HG02840 (cell line): ENCODE measurements at regions not wholly inside any gene's neighbourhood (a gene's known extent, or its start where the extent isn't known, plus 50 kb on each side); places are given as distances from the start of the nearest gene placed in this dataset.

Experiments used
- ATAC-seq: cut with Tn5 transposase; IDR thresholded peaks from one replicate; pipeline ENCODE4 v1.9.1; 2021; ENCODE audit warnings: mild to moderate bottlenecking, moderate library complexity, moderate number of reproducible peaks; ENCODE audit not compliant: unreplicated experiment, low FRiP score

- ATAC-seq: no peak
These were observed 325.9 kb upstream of the SORCS1 start for GRCh38 chr10:107490389-107490788.

DNA sequence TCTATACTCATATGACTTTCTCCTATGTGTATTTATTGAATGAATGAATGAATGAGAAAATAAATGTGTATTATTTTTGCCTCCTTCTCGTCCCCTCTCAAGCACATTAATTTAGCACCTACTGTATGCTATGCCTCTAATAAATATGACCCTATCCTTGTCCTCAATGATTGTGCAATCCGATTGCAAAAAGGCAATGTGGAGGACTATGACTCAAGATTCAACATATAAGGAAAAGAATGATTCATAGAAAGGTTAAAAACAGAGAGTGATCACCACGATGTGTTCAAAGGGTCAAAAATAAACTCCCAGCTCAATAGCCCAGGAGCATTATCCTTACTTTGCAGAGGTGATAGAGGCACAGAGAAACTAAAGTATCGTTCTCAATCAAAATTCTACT, 322.8 kb upstream of the SORCS1 start:
- ATAC-seq: no peak

DNA sequence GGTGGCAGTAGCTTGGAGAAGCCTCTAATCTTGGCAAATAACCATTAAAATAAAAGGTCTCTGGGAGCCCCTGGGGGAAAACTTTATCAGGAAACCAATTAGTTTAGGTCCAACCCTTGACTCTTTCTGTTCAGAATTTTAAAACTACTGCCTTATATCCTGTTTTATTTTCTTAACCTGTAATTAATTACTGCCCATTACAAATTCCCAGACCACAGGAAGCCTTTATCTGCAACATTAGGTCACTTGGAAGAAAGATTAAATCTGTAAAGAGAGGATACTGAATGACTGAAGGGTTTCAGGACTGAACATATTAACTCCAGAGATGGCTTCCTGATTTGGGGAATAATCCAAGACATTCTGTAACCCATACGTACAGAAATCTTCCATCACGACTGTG, 320.5 kb upstream of the SORCS1 start:
- ATAC-seq: no peak

DNA sequence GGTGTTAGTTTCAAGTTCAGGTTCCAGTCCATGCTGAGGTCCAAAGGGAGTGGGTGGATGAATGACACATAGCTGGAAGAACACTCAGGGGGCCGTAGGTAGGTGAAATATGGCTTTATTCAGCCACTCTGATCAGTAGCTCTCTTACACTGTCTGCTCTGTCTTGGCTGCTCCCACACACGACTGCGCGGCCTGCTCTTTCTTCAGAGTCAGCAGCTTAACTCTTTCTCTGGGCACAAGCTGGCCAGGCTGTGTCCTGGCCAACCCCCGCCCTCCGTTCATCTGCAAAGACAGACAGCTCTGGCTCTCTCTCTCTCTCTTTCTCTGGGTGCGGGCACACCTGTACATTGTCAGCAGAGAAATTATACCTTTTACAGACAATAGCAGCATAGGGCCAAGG, 317.4 kb upstream of the SORCS1 start:
- no peak for ATAC-seq

- ATAC-seq: no peak
These were observed 316.7 kb upstream of the SORCS1 start for GRCh38 chr10:107481224-107481623.

DNA sequence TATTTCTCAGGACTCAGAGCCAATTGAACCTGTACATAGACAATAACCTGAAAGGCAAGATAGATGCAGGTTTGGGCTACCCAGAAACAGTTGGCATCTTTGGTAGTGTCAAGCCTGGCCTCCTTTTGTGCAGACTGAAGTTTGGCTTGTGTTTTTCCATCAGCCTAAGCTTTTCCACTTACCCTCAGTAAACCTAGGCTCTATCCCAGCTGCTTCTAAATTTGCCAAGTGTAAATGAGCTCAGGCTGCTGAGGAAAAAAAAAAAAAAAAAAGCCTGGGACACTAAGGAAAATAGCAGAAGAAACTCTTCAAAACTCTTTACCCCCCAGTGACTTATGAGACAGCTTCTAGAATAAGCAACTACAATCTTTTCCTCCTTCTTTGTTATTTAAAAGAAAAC, 316.3 kb upstream of the SORCS1 start:
- ATAC-seq: no peak

- no peak for ATAC-seq
These were observed 312.8 kb upstream of the SORCS1 start for GRCh38 chr10:107477266-107477665.

DNA sequence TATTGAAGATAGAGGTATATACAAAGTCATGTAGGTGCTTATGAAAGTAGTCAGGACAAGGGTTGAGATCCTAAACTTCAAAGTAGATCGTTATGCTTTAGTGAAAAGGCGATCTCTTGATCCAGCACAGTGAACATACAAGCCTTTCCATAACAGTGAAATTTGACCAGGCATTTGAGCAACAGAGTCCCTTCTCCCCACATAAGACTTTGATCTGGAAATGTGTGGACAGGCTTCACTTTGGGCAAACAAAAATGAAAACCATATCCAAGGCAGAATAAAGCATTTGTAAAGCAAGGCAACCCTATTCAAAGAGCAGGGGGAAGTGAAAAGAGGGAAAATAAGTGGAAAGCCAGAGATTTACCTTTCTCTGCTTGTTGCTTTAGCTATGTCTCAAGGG, 311.9 kb upstream of the SORCS1 start:
- ATAC-seq: no peak

DNA sequence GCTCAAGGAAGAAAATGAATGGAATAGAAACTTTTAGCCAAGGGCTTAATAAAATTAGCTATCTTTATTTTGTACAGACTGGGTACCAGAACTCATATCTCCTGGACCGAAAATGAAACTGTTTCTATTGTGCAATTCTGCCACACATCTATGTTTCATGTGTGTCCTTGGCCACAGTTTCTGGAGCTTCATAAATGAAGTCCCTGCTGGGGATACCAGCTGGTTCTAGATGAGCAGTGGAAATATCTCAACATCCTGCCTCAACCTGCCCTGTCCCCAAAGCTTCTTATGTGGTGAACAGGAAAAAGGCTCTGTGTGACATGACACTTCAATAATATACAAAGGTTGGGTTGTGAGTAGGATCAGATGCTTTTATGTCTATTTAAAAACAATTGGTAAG, 310.1 kb upstream of the SORCS1 start:
- ATAC-seq: no peak

- ATAC-seq: no peak
These were observed 308.7 kb upstream of the SORCS1 start for GRCh38 chr10:107473225-107473624.

- no peak for ATAC-seq
These were observed 307.4 kb upstream of the SORCS1 start for GRCh38 chr10:107471911-107472310.

DNA sequence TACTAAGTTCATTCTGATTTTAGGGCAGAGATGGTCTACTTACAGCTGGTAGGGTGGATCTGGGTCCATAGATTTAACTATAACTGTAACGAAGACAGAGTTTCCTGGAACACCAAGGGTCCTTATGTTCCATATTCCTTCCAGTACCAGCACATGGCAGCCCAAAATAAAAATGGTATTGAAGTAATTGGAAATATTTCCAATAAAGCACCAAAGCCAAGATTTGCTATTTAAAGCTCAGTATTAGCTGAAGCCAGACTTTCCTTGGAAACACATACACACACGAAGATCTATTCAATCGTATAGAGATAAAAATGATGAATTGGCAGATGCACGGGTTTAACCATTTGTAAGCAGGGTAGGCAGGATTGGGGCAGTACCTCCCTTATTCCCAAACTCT, 289.1 kb upstream of the SORCS1 start:
- no peak for ATAC-seq

GRCh38 chr10:107451047-107451446, 286.5 kb upstream of the SORCS1 start:
- no peak for ATAC-seq

DNA sequence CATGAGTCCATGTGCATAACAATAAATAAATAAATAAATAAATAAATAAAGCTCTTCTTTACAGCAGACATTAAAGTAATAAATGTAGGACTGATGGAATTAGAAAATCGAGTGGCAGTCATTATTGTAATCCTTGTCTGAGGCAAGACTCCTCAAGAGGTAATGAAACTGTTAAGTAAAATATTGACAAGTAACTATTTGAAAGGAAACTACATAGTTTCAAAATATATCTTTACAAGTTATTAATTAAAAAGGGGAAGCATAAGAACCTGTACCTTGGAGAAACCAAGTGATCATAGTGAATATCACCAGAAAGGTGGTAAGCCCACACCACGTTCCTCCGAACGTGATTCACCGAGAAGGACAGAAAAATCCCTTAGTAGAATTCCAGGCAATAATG, 285.6 kb upstream of the SORCS1 start:
- ATAC-seq: no peak

GRCh38 chr10:107444443-107444842, 279.9 kb upstream of the SORCS1 start:
- ATAC-seq: no peak

DNA sequence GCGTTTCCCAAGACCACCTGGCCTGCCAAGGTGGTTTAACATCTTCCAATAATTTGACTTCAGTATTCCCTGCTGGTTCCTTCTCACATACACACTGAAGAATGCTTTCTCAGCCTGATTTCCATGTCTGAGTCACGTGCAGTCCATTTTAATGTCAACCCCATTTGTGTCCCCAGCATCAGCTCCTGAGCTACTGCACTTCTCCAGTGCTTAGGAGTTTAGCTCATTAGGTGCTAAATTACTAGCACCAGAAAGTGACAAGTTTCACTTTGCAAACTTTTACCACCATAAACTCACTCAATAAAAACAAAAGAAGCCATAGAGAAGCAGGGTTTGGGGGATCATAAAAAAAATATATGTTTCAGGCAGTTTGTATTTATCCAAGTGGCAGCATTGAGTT, 279.3 kb upstream of the SORCS1 start:
- ATAC-seq: no peak

DNA sequence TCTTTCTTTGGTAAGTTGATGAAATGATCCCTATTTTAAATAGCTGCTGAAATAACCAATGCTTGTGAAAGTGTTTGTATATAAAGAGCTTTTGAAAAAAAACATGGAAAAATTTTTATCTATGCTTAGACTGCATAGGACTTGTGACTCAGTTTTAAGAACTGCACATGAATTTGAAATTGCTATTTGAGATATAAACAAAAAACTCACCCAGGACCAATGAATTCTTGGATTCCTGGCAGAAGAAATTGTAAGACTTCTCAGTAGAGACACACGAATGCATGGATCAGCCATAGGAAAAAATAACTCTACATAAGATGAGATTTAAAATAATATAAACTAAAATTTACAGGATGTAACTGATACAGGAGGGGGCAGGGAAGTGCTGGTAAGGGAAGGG, 278.8 kb upstream of the SORCS1 start:
- ATAC-seq: no peak

DNA sequence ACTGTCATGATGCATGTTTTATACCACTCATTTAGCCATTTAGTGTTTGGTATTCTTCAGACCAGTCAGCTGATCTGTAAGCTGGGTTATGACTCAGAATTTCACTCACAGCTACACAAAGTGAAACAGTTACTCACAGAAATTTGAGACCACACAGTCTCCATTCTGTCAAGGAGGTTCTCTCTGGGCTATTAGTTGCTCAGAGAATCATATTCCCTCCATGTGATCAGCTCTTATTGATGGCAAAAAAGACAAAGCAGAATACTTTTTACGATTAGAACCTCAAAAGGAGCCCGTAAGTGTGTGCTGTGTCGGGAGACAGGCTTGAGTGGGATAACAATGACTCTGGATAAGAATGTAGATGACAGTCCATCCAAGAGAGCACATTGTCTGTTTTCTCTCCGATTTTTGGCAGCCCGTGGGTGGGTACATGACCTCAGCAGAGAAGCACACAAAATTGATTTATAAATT, 277.6 kb upstream of the SORCS1 start:
- ATAC-seq: peak; percentile 99

- no peak for ATAC-seq
These were observed 276.2 kb upstream of the SORCS1 start for GRCh38 chr10:107440741-107441140.

DNA sequence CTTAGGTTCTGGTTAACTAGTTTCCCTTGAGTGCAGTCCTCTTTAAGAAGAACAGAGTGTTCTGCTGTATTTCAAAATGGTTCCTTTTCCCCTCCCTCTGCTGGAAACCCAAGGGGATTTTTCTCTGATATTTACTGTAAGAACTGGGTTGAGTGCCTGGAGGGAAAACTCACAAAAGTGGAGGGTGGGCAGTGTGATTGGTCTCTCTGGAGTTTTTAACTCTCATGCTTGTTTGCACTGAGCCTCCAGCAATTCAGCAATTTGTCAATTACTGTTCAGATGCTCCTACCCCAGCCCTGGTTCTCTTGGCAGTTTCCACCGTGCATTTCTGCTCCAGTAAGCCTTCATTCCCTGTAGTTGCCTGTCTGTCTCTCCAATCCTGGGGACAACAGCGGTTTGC, 273.4 kb upstream of the SORCS1 start:
- ATAC-seq: no peak

- ATAC-seq: no peak
These were observed 272.1 kb upstream of the SORCS1 start for GRCh38 chr10:107436568-107436967.

DNA sequence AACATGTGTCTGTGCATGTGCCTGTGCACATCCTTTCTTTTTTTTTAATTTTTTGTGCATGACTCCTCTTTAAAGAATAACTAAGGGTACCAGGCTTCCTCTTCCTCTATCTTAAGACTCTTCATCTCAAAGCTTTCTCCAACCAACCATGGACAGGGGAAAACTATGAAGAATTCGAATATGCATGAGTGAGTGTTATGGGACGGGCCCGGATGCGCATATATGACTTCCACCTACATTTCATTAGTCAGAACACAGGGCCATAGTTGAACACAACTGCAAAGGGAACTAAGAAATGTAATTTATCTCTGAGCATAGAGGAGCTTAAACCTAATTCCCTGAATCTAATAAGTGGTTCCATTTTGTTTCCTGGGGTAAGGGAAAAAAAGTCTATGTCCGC, 270.3 kb upstream of the SORCS1 start:
- no peak for ATAC-seq

DNA sequence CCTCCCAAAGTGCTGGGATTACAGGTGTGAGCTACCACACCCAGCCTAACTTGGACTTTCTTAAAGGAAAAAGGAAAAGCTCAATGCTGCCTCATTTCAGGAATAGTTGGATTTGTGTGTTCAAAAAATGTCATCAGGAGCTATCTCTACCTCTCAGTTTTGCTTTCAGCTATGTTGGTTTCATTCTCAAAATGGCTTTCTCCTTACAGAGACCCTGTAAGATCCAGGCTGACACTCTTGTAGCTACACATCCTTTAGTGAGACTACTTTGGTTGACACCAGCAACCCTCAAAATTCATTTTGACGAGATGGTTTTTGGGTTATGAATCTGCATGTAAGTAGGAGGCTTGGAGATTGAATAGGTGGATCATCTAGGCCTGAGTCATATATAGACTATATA, 269.7 kb upstream of the SORCS1 start:
- no peak for ATAC-seq
